Right kidney (tissue), 1 donor: ENCODE measurements at regions not wholly inside any gene's neighbourhood (a gene's known extent, or its start where the extent isn't known, plus 50 kb on each side); places are given as distances from the start of the nearest gene placed in this dataset.

Source experiments
- DNase-seq: peaks from one replicate; pipeline ENCODE4 v3.0.0-alpha.2; 2016

GRCh38 chr12:107528731-107529365 is 156.8 kb upstream of the PWP1 start:
- DNase-seq: no peak

DNA sequence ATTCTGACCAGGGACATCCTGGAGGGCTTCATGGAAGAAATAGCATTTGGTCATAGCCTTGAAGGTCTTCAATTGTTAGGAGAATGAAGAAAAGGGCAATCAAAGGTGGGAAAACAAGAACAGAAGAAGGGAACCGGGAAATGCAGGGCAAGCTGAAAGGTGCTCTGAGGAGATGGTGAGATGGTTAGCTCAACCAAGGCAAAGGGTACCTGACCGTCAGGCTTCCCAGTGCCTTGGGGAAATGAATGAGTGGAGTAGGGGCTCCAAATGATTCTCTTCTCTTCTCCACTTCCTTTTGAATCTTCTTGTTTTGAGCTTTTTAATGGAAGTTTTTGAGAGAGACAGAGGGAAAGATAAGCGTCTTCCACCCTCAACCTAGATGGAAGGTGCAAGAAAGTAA is 155.6 kb upstream of the PWP1 start:
- DNase-seq: no peak

- no peak for DNase-seq
These were observed 154.9 kb upstream of the PWP1 start for GRCh38 chr12:107530701-107531100.

- no peak for DNase-seq
These were observed 152.4 kb upstream of the PWP1 start for GRCh38 chr12:107533218-107533617.

DNA sequence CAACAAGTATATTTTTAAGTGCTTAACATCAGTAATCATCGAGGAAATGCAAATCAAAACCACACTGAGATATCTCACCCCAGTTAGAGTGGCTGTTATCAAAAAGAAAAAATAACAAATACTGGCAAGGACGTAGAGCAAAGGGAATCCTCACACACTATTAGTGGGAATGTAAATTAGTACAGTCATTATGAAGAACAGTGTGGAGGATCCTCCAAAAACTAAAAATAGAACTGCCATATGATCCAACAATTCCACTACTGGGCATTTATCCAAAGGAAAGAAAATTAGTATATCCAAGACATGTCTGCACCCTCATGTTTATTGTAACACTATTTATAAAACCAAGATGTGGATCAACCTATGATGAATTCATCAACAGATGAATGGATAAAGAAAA is 149.0 kb upstream of the PWP1 start:
- DNase-seq: no peak

- DNase-seq: no peak
These were observed 148.0 kb upstream of the PWP1 start for GRCh38 chr12:107537464-107538119.

- no peak for DNase-seq
These were observed 146.2 kb upstream of the PWP1 start for GRCh38 chr12:107539196-107539939.

- no peak for DNase-seq
These were observed 144.4 kb upstream of the PWP1 start for GRCh38 chr12:107541001-107541705.

DNA sequence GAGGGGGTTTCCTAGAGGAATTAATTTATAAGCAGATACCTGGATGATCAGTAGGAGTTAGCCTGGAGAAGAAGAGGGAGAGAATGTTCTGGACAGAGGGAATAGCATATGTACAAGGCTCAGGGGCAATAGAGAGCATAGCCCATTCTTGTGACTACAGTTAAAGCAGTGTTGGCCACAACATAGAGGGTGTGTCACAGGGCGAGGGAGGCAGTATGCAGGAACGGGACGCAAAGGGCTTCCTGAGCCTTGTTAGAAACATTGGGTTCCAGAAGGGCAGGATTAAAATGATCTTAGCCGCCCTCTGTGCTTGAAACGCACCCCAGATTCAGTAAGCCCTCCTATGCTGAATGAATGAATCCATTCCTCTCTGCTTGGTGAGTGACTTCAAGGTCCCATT is 142.2 kb upstream of the PWP1 start:
- DNase-seq: no peak

- DNase-seq: no peak
These were observed 141.8 kb upstream of the PWP1 start for GRCh38 chr12:107543841-107544240.

- DNase-seq: no peak
These were observed 140.7 kb upstream of the PWP1 start for GRCh38 chr12:107544937-107545336.

DNA sequence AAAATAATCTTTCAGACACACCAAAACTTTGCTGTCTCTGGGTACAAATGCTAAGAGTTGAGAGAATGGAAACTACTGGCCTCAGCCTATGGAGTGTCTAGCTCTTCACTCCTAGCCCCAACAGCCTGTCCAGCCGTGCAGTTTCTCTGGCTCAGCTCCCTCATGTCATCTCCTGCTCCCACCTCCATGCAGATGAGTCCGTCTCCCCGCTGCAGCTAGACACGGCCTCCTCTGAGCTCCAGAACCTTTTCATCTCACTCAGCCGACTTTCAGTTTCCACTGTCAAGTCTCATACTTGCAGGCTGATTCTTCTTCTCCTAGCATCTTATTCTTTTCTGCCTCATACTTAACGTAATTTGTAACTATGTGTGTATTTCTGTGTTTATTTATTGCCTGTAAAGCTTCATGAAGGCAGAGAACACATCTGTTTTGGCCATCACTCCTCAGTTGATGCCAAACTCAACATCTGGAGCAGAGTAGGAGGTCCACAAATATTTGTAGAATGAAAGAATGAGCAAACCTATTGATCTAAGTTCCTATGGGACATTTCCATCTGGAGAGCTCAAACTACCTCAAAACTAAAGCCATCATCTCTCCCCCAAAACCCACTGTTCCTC is 139.8 kb upstream of the PWP1 start:
- DNase-seq: no peak

- DNase-seq: no peak
These were observed 138.2 kb upstream of the PWP1 start for GRCh38 chr12:107547389-107547788.

GRCh38 chr12:107549651-107550480 is 135.7 kb upstream of the PWP1 start:
- no peak for DNase-seq

GRCh38 chr12:107551434-107551833 is 134.2 kb upstream of the PWP1 start:
- DNase-seq: no peak

DNA sequence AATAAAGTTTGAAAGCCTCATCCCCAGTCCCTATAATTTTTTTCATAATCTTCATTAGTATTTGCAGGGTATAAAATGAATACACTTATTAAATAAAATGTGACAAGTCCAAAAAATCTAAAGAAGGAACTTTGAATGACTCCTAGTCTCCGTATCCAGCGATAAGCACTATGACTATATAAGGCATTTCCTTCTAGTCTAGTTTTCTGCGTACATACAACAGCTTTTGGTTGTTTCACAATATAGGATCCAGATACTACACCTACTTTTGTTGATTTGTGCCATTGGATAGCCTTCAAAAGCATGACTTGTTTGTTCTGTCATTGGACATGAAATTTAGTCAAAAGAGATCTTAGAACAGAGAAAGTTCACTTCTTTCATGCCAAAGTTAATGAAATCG is 133.3 kb upstream of the PWP1 start:
- DNase-seq: no peak

GRCh38 chr12:107553211-107553765 is 132.3 kb upstream of the PWP1 start:
- no peak for DNase-seq

- DNase-seq: no peak
These were observed 130.7 kb upstream of the PWP1 start for GRCh38 chr12:107554941-107555340.

DNA sequence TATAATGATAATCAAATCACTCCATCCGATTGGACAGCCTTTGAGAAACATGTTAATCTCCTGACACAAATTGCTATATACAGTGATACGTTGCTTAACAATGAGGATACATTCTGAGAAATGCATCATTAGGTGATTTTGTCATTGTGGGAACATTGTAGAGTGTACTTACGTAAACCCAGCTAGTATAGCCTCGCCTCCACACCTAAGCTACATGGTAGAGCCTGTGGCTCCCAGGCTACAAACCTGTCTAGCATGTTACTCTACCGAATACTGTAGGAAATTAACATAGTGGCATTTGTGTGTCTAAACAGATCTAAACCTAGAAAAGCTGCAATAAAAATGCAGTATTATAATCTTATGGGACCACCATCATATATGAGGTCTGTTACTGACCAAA is 128.6 kb upstream of the PWP1 start:
- DNase-seq: no peak

- DNase-seq: no peak
These were observed 128.0 kb upstream of the PWP1 start for GRCh38 chr12:107557589-107558100.

DNA sequence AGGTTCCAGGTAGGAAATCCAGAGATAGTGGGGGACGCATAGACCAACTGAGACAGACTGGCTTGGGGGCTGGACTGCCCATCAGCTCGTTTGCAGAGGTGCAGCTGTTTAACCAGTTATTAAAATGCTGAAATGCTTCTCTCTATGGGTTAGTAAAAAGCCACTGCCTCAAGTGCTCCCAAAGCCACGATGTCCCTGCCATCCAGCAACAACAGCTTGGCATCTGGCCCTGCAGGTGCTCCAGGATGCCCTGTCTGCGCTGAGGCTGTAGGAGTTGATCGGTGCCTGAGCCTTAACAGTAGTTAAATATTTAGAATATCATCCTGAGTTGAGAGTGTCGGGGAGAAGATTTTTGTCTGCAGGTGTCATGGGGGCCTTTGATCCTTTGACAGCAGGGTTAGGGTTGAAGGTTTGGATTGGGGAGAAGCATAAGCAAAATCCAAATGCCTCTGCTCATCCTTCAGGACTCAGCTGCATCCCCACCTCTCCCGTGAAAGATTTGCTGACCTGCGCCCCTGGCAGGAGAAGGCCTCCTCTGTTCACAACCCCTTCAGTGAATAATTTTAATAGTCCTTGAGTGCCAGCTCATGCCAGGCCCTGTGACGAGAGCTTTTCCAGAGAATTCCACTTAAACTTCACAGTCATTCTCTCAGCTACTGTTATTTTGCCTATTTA is 127.3 kb upstream of the PWP1 start:
- no peak for DNase-seq
